HepG2 (cell line): ENCODE measurements at regions not wholly inside any gene's neighbourhood (a gene's known extent, or its start where the extent isn't known, plus 50 kb on each side); places are given as distances from the start of the nearest gene placed in this dataset.

Experiments used
- ATAC-seq: fragments of 200-7000 bp; cut with Tn5 transposase; 3 replicates; pipeline ENCODE4 v1.9.1; 2020; ENCODE audit warnings: mild to moderate bottlenecking, moderate library complexity
- BruUV-seq: library from RNA; stranded (reverse); fragments of 400-500 nt; replicated peaks from 2 replicates; lab custom pipeline; 2021; lab: Mats Ljungman, UMichigan
- CTCF ChIA-PET: fragments of 300-600 bp; formaldehyde crosslinking; extraction: SDS; loops from one replicate; lab custom pipeline; 2021; ENCODE audit warnings: low total read pairs, inconsistent platforms, low intra/inter-chr PET ratio; lab: Yijun Ruan, JAX
- POLR2A ChIA-PET: fragments of 350-600 bp; sonication (Branson Sonifier 250); formaldehyde crosslinking; loops from one replicate; lab custom pipeline; 2020; ENCODE audit warnings: antibody characterized with exemption, inconsistent platforms; lab: Yijun Ruan, JAX
- DNase-seq: peaks from one replicate; pipeline ENCODE4 v3.0.0-alpha.2; 2015; ENCODE audit warnings: low spot score
- FAIRE-seq: peaks from 3 replicates; lab custom pipeline; 2011; peaks lifted over from hg19 to GRCh38; lab: Jason Lieb, UNC
- H2AFZ ChIP-seq: one replicate; pipeline ENCODE4 v1.6.1; 2011; ENCODE audit warnings: low read length, inconsistent platforms
- H3K27ac ChIP-seq: fragments of 300-600 bp; 3 replicates; pipeline ENCODE4 v1.8.0; 2011; ENCODE audit warnings: mixed run types, mild to moderate bottlenecking, mixed read lengths, low read length, inconsistent platforms; ENCODE audit not compliant: insufficient read depth; ENCODE audit errors: extremely low read length
- H3K27me3 ChIP-seq, 2 experiments: fragments of 200-600 bp in 1 of 2; 2 replicates in 1 of 2; 3 replicates in 1 of 2; pipeline versions ENCODE4 v1.6.0 to v1.8.0; 2011; ENCODE audit warnings: low read length in 2 of 2, mild to moderate bottlenecking in 2 of 2, moderate library complexity in 2 of 2, inconsistent platforms in 1 of 2; ENCODE audit not compliant: insufficient read depth in 2 of 2, control insufficient read depth in 1 of 2
- H3K36me3 ChIP-seq, 2 experiments: fragments of 200-600 bp in 1 of 2; replicated peaks in 1 of 2; 2 replicates in 1 of 2; 3 replicates in 1 of 2; pipeline versions ENCODE4 v1.5.1 to v1.8.0; 2011; ENCODE audit warnings: low read length in 2 of 2, inconsistent platforms in 1 of 2; ENCODE audit not compliant: insufficient read depth in 2 of 2, control insufficient read depth in 1 of 2
- H3K4me1 ChIP-seq: 2 replicates; pipeline ENCODE4 v1.5.1; 2012; ENCODE audit warnings: low read length, inconsistent platforms; ENCODE audit not compliant: insufficient read depth
- H3K4me2 ChIP-seq: 2 replicates; pipeline ENCODE4 v1.6.0; 2011; ENCODE audit warnings: low read depth, low read length, inconsistent platforms
- H3K4me3 ChIP-seq, 3 experiments: fragments of 200-600 bp in 1 of 3; sonication (generic), shearing (Covaris generic) in 1 of 3; replicated peaks in 1 of 3; 2 replicates each; pipeline ENCODE4 v1.5.1; 2011 to 2016; ENCODE audit warnings: low read length in 3 of 3, inconsistent platforms in 2 of 3, low read depth in 2 of 3, mild to moderate bottlenecking in 2 of 3, control low read depth in 1 of 3, mixed read lengths in 1 of 3; ENCODE audit not compliant: insufficient read depth in 1 of 3
- H3K79me2 ChIP-seq: one replicate; pipeline ENCODE4 v1.6.1; 2011; ENCODE audit warnings: low read length, inconsistent platforms; ENCODE audit not compliant: insufficient read depth
- H3K9ac ChIP-seq: 2 replicates; pipeline ENCODE4 v1.6.0; 2011; ENCODE audit warnings: mild to moderate bottlenecking, low read depth, low read length, inconsistent platforms; ENCODE audit not compliant: insufficient read depth
- H3K9me3 ChIP-seq: 2 replicates; pipeline ENCODE4 v1.5.1; 2012; ENCODE audit warnings: mild to moderate bottlenecking, low read length
- H4K20me1 ChIP-seq: 2 replicates; pipeline ENCODE4 v1.6.0; 2011; ENCODE audit warnings: inconsistent platforms, mild to moderate bottlenecking, low read length, moderate library complexity; ENCODE audit not compliant: insufficient read depth
- PITX1 ChIP-seq: sonication (generic); formaldehyde crosslinking; IDR thresholded peaks from 2 replicates; pipeline ENCODE4 v1.5.1; 2020; ENCODE audit warnings: mild to moderate bottlenecking, missing genetic modification reagents
- ZBTB7B ChIP-seq: sonication (generic); formaldehyde crosslinking; IDR thresholded peaks from 2 replicates; pipeline ENCODE4 v1.4.0; 2020; ENCODE audit warnings: missing genetic modification reagents
- ZC3H13 ChIP-seq: sonication (generic); formaldehyde crosslinking; IDR thresholded peaks from 2 replicates; pipeline ENCODE4 v1.8.1; 2023; ENCODE audit warnings: mild to moderate bottlenecking, missing genetic modification reagents, moderate library complexity
- ZFP91 ChIP-seq: sonication (generic); formaldehyde crosslinking; IDR thresholded peaks from 2 replicates; pipeline ENCODE4 v1.9.0; 2022; ENCODE audit warnings: missing genetic modification reagents, mild to moderate bottlenecking, borderline replicate concordance
- ZHX2 ChIP-seq, 2 experiments: sonication (generic) in 1 of 2; formaldehyde crosslinking in 1 of 2; IDR thresholded peaks; 2 replicates each; pipeline versions ENCODE4 v1.6.1 to v1.9.0; 2014 to 2022; ENCODE audit warnings: antibody characterized with exemption in 1 of 2, borderline replicate concordance in 1 of 2, inconsistent platforms in 1 of 2, low read depth in 1 of 2, missing genetic modification reagents in 1 of 2
- ZSCAN22 ChIP-seq: sonication (generic); formaldehyde crosslinking; IDR thresholded peaks from 2 replicates; pipeline ENCODE4 v1.4.0; 2020; ENCODE audit warnings: mild to moderate bottlenecking, missing genetic modification reagents
- WGBS: methylation state at CpG from one replicate; pipeline ENCODE4 v1.1.6; 2017; ENCODE audit warnings: low lambda C conversion rate; 5-methylcytosine and 5-hydroxymethylcytosine counted together
- in situ Hi-C: cut with HindIII; loops from 2 replicates; pipeline ENCODE4 v1.10.0; 2017; ENCODE audit warnings: low pct_unique_long_range_greater_than_20kb; ENCODE audit not compliant: extremely low pct_ligation_motif_present
- intact Hi-C: fragments of 100-400 bp; cut with micrococcal nuclease; formaldehyde crosslinking; loops from one replicate; pipeline ENCODE4 v1.10.0; 2022; ENCODE audit not compliant: unreplicated experiment
- TF ChIP-seq, protein P1 (sequence below): sonication (generic); formaldehyde crosslinking; IDR thresholded peaks from 2 replicates; pipeline ENCODE4 v1.4.0; 2020; ENCODE audit warnings: low read depth, mild to moderate bottlenecking, missing genetic modification reagents

DNA sequence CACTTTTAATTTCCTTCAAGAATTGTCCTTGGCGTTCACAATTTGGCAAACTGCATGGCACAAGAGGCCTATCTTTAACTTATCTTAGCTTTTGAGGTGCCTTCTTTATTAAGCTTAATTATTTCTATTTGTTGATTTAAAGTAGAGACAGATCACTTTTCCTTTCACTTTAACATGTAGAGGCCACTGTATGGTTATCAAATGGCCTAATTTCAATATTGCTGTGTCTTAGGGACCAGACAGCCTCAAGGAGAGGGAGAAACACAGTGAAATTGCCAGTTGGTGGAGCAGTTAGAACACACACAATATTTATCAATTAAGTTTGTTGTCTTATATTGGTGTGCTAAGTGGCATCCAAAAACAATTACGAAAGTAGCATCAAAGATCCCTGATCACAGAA is 1013.9 kb downstream of the KCNT2 start:
- intact Hi-C loops, result no loop called here
- no peak overlapping the region for H3K9ac ChIP-seq
- H3K9me3 ChIP-seq, result no peaks in the 10 kb centered on the region
- DNase-seq (no peak), FAIRE-seq (no peak), ATAC-seq (no peak)
- no peaks in the 10 kb centered on the region for H4K20me1 ChIP-seq
- in situ Hi-C loops, result no loop called here
- 5% methylated on average over 2 of the region's 2 CpGs for WGBS
- H3K27me3 ChIP-seq, result no peaks in the 10 kb centered on the region
- H3K27ac ChIP-seq, result no peak overlapping the region
- BruUV-seq, result no TSS peak
- no peak overlapping the region for H3K4me2 ChIP-seq
- no peak for TF ChIP-seq PITX1 (CRISPR knock-in tag)
- TF ChIP-seq ZSCAN22, result no peak
- no peak for TF ChIP-seq ZC3H13
- no peak for TF ChIP-seq ZFP91 (CRISPR knock-in tag)
- no peak for TF ChIP-seq ZHX2 (IDR thresholded peaks at IDR 0.05; ENCODE audit: low read depth)
- no peak for TF ChIP-seq ZHX2 (CRISPR knock-in tag; IDR thresholded peaks at IDR 0.05; ENCODE audit: borderline replicate concordance)
- no peak for TF ChIP-seq ZBTB7B (CRISPR knock-in tag)
- TF ChIP-seq, protein P1, sequence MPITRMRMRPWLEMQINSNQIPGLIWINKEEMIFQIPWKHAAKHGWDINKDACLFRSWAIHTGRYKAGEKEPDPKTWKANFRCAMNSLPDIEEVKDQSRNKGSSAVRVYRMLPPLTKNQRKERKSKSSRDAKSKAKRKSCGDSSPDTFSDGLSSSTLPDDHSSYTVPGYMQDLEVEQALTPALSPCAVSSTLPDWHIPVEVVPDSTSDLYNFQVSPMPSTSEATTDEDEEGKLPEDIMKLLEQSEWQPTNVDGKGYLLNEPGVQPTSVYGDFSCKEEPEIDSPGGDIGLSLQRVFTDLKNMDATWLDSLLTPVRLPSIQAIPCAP (CRISPR knock-in tag), result no peak
- H3K4me1 ChIP-seq, result no peaks in the 10 kb centered on the region
- no peaks in the 10 kb centered on the region for H3K79me2 ChIP-seq
- ChIA-PET CTCF (no interaction called here), POLR2A (no interaction called here)
- H3K4me3 ChIP-seq, result no peak overlapping the region
- H2AFZ ChIP-seq, result no peak overlapping the region
- H3K36me3 ChIP-seq, result no peaks in the 10 kb centered on the region
